Central memory CD4-positive, alpha-beta T cell (primary cell): ENCODE measurements at regions not wholly inside any gene's neighbourhood (a gene's known extent, or its start where the extent isn't known, plus 50 kb on each side); places are given as distances from the start of the nearest gene placed in this dataset.
A peak's percentile ranks its signal among the peaks of the same experiment; 100 is the strongest.
"Not testable (repeated sequence)": the region's sequence is repeated elsewhere in the genome, so short reads cannot be mapped to it uniquely, and the experiment has no call there.

Source experiments
- DNase-seq: peaks from one replicate; pipeline ENCODE4 v3.0.0; 2022

DNA sequence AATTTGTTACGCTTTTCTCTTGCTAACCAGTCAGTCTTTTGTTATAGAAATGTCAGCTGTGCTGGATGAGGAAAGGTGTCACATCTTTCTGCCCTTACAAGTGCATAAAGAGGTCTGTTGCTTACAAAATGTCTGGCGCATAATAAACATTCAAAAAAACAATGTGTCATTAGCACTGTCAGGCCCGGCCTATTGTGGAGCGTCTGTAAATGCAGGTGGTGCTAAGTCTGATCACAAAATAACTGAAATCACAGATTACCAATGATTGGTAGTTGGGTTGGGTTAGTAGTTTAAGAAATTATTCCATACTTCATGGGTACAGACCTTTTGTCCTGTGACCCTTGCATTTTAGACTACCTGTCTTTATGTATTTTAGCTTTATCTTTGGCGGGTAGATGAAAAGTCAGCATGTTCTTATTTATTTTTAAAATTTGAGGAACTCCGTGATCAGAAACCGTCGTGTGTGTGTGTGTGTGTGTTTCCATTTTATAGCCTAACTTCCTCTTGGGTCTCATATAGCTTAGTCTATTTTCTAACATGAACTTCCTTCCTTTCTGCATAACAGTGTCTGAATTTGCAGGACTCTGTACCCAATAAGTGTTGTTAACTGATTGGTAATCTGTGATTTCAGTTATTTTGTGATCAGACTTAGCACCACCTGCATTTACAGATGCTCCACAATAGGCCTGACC is 88.1 kb upstream of the IFNGR1 start:
- DNase-seq = no peak

DNA sequence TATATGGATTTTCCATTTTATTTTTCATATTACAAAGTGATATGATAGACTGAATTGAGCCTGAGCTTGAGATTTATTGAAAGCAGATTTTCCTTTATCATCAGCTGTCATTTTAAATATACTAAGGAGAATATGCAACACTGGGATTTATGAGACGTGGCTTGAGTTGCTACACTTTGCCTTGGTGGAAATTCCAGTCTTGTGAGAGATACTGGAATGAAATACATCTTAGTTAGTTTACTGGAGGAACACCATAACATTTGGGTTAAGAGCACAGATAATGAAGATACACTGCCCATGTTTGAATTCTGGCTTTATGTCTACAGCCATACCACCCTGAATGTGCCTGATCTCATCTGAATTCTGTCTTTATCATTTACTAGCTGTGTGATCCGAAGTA is 86.5 kb upstream of the IFNGR1 start:
- no peak for DNase-seq

DNA sequence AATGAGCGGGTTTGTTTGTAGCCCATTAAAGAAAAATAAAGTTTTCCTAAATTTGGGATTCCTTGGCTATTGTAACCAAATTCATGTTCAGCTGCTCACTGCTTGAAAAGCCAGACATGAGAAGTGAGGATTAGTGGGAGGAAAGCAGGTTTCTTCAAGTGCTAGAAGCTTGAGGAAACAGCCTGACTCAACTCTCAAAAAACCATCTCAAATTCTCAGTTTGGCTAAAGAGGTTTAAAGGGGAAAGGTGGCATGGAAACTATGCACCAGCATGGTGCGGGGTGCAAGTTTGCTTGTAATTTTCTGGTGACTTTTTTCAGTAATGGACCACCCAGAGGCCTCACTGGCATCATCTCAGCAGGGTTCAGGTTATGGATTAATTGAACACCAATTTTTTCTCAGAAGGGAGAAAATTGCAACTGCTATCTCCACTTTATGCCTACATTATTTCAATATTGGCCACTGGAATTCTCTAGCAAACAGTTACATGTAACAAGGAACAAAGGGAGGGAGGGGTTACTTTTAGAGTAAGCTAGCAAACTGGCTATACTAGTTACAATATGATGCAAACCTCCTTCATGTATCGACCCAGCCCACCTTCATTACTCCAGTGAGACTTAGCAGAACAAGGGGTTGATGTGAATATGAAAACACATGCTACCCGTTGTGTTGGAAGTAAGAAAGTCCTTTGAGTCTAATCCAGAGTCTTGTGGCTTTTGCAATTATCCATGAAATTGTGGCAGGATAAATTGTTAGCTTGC is 85.0 kb upstream of the IFNGR1 start:
- DNase-seq = no peak

DNA sequence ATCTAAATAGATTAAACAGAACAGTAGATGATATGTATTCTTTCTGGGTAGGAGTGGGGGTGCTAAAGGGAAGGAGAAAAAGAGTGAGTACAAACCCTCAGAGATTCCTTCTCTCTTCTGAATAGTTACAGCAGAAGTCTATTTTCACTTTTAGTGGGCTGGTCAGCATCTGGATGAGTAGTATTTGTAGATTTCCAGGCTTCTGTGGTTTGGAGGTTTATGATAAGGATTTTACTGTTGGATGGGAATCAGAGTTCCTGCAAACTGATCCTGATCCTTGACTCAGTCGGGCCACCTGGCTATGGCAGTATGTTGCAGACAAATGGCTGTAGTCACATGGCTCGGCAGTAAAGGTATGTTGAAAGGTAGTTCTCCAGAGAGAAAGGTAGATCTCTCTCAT is 84.3 kb upstream of the IFNGR1 start:
- no peak for DNase-seq

DNA sequence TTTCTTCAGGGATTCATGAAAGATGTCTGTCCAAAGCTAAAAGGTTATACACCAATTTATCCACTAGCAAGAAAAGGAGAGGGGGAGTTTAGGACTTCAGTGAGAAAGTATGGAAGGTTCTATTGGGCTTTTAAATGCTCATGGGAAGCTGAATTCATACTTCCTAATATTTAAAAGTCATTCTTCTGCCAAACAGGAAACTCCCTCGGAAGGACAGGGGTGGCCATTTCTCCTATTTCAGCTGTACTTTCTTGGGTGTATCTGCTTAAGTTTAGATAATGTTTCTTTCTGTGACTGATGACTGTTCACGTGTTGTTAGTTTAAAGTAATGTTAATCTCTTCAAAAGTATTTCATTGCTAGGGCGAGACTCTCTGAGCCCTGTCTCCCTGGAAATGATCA is 80.5 kb upstream of the IFNGR1 start:
- no peak for DNase-seq

DNA sequence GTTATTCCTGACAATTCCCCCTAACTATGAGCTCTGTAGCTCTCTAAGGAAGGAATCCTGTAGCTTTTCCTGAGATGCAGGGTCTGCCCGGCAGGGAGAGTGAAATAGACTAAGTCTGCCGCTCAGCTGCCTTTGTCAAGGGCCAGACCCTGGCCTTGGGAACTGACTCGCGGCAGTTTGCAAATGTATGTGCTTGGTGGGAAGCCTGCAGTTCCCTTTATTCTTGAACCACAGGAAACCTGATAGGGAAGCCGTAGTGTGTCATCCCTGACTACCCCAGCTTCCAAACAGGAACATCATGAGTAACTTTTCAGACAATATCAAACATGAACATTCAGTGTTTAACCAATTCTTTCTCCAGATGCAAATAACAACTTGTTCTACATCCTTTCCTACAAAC is 78.7 kb upstream of the IFNGR1 start:
- DNase-seq = no peak

DNA sequence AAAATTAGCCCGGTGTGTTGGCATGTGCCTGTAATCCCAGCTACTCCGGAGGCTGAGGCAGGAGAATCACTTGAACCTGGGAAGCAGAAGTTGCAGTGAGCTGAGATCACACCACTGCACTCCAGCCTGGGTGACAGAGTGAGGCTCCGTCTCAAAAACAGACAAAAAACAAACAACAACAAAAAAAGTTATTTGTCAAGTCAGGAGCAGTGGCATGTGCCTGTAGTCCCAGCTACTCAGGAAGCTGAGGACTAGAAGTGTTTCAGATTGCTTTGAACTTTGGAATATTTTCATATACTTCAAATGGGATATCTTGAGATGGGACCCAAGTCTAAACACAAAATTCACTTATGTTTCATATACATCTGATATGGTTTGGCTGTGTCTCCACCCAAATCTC is 73.1 kb upstream of the IFNGR1 start:
- DNase-seq = not testable (repeated sequence)

DNA sequence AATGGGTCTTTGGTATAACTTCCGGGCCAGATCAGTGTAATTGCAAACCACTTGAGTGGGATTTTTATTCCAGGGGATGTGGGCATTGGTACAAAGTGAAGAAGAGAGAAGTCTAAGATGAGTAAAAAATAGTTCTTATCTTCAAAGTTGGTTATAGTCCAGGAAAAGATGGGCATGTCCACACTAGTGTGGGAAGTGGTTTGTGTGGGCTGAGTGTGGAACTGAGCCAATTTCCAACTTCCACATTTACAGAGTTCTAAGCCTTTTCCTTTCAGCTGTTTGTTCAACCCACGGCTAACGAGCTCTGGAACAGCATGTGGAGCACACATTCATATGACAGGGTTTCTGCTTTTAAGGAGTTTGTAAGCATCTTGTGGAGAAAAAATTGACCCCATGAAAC is 72.3 kb upstream of the IFNGR1 start:
- DNase-seq = no peak

DNA sequence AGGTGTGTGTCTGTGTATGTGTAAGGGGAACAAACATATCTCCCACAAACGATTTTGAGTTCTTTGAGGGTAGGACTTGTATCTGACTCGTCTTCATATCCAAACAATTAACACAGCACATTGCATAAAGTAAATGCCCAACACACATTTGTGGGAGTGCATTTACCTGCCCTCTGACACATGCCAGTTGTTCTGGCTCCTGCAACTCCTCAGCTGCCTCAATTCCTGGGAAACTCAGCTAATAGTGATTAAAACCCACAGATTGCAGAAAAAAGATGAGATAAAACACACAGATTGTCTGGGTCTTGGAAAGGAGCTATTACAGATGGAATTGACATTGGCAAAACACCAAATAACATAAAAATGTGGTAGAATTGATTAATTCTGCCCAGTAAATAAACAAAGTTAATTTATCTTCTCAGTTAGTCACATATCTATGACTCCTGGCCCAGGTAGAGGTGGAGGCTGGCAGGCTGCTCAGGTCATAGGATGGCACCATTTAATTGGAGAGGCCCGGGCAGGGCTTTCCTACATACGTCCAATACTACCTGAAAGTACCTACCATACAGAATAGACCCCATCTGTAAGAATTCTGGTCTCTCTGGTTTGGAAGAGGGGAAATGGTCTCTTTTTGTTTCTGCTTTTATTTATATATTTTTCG is 71.5 kb upstream of the IFNGR1 start:
- no peak for DNase-seq

DNA sequence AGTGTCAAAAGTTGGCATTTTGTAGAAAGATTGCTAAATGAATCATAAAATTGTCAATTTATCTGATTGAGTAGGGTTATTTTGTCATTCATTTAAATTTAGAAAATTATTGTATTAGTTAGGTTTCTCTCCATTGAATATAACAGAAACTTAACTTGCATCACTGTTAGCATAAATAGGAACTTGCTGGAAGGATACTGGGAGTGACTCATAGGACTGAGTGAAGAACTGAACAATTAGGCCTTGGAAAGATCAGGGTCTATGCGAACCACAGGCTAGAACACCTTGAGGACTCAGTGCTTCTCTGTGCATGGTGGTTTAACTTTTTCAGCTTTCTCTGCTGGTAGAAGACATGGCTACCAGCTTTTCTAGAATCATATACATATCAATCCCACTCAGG is 67.7 kb upstream of the IFNGR1 start:
- DNase-seq = no peak

DNA sequence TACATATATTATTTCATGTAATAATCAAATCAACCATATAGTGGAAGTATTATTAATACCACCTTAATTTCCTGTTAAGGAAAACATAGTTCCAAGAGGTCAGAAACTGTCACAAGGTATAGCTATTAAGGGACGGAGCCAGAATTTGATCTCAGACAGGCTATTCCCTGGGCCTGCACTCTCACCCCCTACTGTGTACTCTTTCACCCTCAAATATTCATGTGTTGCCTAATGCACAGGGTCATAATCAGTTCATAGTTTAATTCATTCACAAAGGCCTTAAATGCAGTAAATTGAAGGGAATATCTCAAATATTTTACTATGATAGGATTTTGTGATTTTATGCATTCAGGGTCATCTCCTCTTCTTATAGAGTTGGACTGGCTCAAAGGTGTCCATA is 67.2 kb upstream of the IFNGR1 start:
- no peak for DNase-seq

DNA sequence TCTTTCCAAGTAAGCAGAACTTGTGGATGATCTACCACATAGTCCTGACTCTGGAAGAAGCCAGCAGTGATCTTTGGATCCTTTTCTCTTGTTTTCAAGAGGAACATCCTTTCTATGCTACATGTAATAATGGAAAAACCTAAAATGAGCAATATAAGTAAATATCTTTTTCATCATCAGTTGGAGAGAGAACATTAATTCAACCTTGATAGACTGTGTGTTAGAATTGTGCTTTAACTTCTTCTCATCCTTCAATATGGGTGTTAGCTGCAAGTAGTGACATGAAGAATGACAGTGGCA is 65.6 kb upstream of the IFNGR1 start:
- DNase-seq = no peak

DNA sequence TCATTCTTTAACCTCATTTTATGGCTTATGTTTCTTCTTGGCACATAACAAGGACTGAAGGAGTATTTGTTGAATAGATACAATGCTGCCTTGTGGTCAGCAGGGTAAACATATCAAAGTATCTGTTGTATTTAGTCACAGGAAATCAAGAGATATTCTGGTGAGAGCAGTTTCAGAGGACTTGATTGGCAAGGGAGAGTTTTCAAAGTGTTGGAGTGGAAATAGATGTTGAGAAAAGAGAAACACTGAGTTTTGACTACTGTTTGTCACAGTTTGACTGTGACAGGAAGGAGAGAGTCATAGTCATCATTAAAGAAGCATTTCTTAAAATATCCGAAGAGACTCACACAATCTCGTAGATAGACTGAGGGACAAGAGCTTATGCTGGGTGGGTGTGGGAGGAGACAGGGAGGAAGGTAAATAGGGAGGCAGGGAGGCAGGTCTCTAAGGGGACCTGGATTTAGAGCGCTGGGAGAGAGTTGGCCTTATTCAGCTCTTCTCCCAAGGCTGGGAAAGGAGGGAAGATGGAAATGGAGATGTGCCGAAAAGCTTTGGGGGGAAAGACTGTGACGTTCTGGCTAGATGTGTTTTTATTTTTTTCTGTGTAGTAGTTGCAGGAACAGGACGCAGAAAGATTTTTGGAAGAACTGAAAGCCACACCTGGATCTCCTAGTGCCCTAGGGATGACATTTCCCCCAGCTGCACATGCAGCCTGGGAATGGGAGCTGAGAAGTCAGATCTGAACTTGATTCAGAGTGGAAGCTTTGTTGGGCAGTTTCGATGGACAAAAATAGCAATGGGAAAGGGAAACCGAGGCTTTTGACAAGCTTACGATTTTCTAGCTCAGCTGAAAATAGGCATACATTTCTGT is 65.0 kb upstream of the IFNGR1 start:
- no peak for DNase-seq

DNA sequence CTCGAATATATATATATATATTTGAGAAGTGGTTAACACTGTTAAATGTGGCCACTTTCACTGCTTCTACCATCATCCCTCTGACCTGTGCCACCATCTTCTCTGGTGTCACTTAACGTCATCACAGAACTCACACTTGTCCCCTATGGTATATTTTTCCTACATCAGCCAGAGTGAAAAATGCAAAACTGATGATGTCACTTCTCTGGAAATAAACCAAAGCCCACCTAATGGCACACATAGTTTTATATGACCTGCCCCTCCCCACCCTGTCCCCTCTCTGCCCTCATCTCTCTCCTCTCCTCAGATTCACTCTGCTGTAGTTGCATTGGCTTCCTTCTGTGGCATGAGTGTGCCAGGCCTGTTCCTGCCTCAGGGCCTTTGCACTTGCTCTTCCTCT is 63.9 kb upstream of the IFNGR1 start:
- no peak for DNase-seq

DNA sequence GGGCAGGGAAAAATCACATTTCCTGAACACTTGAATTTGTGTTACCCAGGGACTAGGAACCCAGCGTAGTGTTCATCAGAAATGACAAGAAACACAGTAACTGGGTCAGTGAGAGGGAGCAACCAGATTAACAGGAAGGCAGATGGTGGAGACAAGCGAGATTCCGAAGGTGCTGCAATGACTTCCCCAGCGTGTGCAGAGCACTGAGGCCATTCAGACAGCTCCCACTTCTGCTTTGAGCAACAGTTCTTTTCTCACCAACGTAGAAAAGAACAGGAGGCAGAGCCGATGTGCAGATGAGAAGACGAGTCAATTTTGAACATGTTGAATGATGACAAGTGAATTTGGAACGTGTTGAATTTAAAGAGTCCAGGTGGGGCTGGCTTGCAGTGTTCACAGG is 63.1 kb upstream of the IFNGR1 start:
- no peak for DNase-seq

DNA sequence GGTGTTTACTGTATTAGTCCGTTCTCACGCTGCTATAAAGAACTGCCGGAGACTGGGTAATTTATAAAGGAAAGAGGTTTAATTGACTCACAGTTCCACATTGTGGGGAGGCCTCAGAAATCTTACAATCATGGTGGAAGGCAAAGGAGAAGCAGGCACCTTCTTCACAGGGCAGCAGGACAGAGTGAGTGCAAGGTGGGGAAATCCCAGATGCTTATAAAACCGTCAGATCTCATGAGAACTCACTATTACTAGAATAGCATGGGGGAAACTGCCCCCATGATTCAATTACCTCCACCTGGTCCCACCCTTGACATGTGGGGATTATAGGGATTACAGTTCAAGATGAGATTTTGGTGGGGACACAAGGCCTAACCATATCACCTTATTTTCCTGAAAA is 60.1 kb upstream of the IFNGR1 start:
- DNase-seq = not testable (repeated sequence)

DNA sequence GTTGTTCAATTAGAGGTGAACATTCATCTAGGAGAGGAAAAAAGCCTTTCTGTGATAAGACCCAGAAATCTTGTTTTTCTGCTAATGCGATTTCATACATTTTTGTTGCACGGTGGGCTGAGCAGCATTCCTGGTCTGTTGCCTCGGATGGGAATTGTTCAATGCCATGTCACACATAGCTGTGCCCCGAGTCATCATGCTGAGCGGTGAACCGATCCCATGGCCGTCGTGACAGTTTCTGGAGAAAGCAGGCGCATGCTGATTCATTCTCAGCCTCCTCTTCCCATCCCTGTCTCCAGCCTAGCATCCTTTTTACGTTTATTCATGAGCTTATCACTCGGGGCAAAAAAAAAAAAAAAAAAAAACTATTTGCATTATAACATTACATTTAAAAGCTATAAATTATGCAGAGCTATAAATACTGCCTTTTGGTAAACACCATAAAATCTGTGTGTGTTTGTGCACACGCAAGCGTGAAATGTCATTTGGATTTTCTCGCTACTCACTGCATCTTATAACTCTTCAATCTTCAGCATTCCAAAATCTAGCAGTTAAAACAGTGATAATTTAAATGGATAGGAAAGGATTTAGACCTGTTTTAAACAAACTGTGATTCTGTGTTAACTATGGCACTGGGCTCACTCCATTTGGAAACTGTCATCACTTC is 58.9 kb upstream of the IFNGR1 start:
- no peak for DNase-seq

DNA sequence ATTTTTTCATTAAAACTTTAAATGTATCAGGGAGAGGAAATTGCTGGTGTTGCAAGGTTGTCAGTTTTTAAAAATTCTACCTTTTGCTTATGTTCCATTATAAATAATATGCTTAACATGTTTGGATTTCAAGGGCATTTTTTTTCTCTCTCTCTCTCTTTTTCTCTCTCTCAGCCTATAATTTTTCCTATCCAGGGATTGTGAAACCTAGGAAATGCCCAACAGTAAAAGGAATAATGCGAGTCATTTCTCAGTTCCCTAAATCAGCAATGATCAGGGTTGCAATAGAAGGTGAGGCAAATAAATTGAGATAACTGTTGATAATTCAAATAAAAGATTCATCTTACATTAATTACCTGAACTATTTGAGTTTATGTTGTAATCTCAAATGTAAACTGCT is 53.2 kb upstream of the IFNGR1 start:
- no peak for DNase-seq

DNA sequence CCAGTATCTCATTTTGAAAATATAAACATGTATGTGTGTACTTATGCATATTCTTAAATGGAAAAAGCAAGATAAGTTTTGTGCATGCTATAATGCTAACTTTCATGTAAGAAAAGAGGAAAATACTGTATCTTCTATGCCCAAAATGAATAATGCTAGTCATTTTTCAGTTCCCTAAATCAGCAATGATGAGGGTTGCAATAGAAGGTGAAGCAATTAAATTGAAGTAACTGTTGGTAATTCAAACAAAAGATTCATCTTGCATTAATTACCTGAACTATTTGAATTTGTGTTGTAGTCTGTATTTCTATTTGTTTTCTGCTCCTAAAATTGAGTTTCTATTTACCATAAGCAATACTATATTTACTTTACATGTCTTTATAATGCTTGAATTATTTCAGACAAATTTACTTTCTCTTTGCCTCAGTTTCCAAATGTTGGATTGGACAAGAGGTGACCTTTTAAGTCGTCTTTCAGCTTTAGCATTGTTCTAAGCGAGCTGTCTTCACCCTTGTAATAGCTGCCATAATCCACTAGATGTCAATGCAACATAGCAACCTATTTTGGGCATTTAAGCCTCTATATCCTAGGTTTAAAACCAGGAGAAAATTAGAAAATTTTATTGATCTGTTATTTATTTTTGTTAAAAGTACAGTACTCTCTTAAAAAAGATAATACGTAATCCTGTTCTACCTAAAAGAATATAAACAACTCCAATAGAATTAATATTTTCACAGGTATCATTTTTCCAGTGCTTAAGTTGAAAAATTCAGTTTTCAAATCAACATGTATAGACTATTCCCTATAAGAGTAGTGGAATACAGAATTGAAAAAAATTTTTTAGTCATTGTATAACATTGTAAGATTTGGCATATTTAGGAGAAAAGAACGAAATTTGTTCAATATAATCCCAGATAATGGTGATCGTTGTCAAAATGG is 52.3 kb upstream of the IFNGR1 start:
- peak; percentile 18 for DNase-seq

DNA sequence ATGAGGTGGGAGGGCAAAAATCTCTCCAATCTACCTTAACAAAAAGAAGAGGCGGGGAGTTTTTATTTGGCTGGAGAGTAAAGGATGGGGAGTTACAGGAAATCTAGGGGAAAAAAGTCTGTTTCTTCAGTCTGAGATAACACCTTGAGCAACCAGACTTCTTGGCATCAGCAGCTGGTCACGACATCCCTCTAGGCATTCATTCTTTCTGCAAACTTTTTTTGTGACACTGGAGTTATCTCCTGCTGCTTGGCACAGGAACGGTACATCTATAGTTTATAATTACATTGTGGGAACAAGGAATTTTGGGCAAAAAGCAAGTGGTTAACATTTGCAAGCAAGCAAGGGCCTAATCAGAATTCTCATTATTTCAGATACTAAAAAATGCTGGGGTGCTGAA is 50.6 kb upstream of the IFNGR1 start:
- DNase-seq = no peak

DNA sequence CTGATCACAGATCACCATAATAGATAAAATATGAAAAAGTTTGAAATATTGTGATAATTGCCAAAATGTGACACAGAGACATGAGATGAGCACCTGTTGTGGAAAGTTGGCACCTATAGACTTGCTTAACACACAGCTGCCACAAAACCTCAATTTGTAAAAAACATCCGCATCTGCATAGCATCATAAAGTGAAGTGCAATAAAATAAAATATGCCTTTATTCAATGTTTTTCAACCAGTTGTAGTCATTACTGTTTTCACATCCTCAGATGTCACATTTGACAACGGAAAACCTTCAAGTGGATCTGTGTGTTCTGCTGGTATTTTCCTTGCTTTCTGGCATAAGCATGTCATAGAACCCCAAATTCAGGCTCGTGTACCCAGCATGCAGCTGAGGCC is 50.2 kb upstream of the IFNGR1 start:
- no peak for DNase-seq
